ENCODE measurements at regions not wholly inside any gene's neighbourhood (a gene's known extent, or its start where the extent isn't known, plus 50 kb on each side); places are given as distances from the start of the nearest gene placed in this dataset.

GRCh38 chr16:87178177-87178863 is 138.9 kb downstream of the C16orf95 start:
- H3K4me1 Mint-ChIP-seq: peaks cover 55% of the 10 kb centered on the region
- peaks cover 8% of the 10 kb centered on the region for H3K27me3 Mint-ChIP-seq (ENCODE audit: low read depth, poor library complexity)
- H3K9me3 Mint-ChIP-seq: no peaks in the 10 kb centered on the region
- H3K27ac Mint-ChIP-seq: no peak overlapping the region
- H3K4me3 Mint-ChIP-seq: peak overlapping the region; percentile 40
- no peak for DNase-seq
- TF ChIP-seq CTCF (IDR thresholded peaks at IDR 0.05): no peak
- no peaks in the 10 kb centered on the region for H3K36me3 Mint-ChIP-seq (ENCODE audit: low read depth)

GRCh38 chr16:87178977-87179376 is 138.2 kb downstream of the C16orf95 start:
- peaks cover 8% of the 10 kb centered on the region for H3K27me3 Mint-ChIP-seq (ENCODE audit: low read depth, poor library complexity)
- peaks cover 57% of the 10 kb centered on the region for H3K4me1 Mint-ChIP-seq

GRCh38 chr16:87180069-87180468 is 137.1 kb downstream of the C16orf95 start:
- no peaks in the 10 kb centered on the region for H3K36me3 Mint-ChIP-seq (ENCODE audit: low read depth)
- H3K4me3 Mint-ChIP-seq: no peak overlapping the region
- peaks cover 10% of the 10 kb centered on the region for H3K27me3 Mint-ChIP-seq (ENCODE audit: low read depth, poor library complexity)
- no peak for DNase-seq
- no peak for TF ChIP-seq CTCF (IDR thresholded peaks at IDR 0.05)
- no peaks in the 10 kb centered on the region for H3K9me3 Mint-ChIP-seq
- peaks cover 59% of the 10 kb centered on the region for H3K4me1 Mint-ChIP-seq
- H3K27ac Mint-ChIP-seq: peak overlapping the region; percentile 32

More at GRCh38 chr16:87178977-87179376, 138.2 kb downstream of the C16orf95 start:
- no peaks in the 10 kb centered on the region for H3K9me3 Mint-ChIP-seq
- H3K4me3 Mint-ChIP-seq: no peak overlapping the region
- H3K27ac Mint-ChIP-seq: no peak overlapping the region
- DNase-seq: no peak
- no peak for TF ChIP-seq CTCF (IDR thresholded peaks at IDR 0.05)
- H3K36me3 Mint-ChIP-seq (ENCODE audit: low read depth): no peaks in the 10 kb centered on the region

DNA sequence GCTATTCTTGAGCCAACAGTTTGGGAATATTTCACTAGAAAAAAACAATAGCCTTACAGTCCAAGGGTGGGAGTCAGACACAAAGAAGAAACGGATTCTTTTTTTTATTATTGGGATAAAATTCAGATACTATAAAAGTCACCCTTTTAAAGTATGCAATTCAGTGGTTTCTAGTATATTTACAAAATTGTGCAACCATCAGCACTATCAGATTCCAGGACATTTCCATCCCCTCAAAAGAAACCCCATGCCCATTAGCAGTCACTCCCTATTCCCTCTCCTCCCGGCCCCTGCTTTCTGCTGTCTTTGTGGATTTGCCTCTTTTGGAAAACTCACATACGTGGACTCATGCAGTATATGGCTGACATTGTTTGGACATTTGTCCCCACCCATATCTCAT is 134.4 kb downstream of the C16orf95 start:
- no peak for DNase-seq
- Mint-ChIP-seq H3K27ac (no peak overlapping the region), H3K4me1 (peaks cover 69% of the 10 kb centered on the region), H3K27me3 (ENCODE audit: low read depth, poor library complexity) (peaks cover 10% of the 10 kb centered on the region), H3K36me3 (ENCODE audit: low read depth) (no peaks in the 10 kb centered on the region), H3K4me3 (no peak overlapping the region), H3K9me3 (no peaks in the 10 kb centered on the region)
- TF ChIP-seq CTCF (IDR thresholded peaks at IDR 0.05): no peak

GRCh38 chr16:87183647-87184046 is 133.5 kb downstream of the C16orf95 start:
- DNase-seq: no peak
- Mint-ChIP-seq H3K27ac (no peak overlapping the region), H3K36me3 (ENCODE audit: low read depth) (no peaks in the 10 kb centered on the region), H3K9me3 (no peaks in the 10 kb centered on the region), H3K27me3 (ENCODE audit: low read depth, poor library complexity) (peaks cover 6% of the 10 kb centered on the region), H3K4me3 (no peak overlapping the region), H3K4me1 (peaks cover 65% of the 10 kb centered on the region)
- TF ChIP-seq CTCF (IDR thresholded peaks at IDR 0.05): no peak

DNA sequence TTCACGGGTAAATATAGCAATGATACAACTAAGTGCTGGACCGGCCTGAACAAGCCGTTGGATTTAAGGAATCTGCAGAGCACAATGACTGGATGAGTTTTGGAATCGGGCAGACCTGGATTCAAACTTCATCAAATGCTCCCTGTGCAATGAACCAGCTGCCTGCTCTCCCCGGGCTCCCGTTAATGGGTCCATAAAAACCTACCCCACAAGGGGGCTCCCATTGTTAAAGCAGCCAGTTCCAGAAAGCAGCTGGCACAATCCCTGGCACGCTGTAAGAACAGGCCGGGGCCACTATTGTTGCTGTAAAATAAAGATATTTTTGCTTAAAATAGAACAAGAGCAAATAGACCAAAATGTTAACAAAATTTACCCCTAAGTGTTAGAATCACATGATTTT is 131.9 kb downstream of the C16orf95 start:
- Mint-ChIP-seq H3K36me3 (ENCODE audit: low read depth) (no peaks in the 10 kb centered on the region), H3K4me1 (peaks cover 49% of the 10 kb centered on the region), H3K9me3 (peaks cover 12% of the 10 kb centered on the region), H3K27me3 (ENCODE audit: low read depth, poor library complexity) (peaks cover 6% of the 10 kb centered on the region), H3K4me3 (peak overlapping the region; percentile 7), H3K27ac (no peak overlapping the region)
- no peak for DNase-seq
- TF ChIP-seq CTCF (IDR thresholded peaks at IDR 0.05): no peak

Measured in nephron progenitor cell (in vitro differentiated cells).